ENCODE measurements at regions not wholly inside any gene's neighbourhood (a gene's known extent, or its start where the extent isn't known, plus 50 kb on each side); places are given as distances from the start of the nearest gene placed in this dataset.

GRCh38 chr5:118098716-118099115, 889.6 kb downstream of the DTWD2 start:
- no peak for TF ChIP-seq CTCF (IDR thresholded peaks at IDR 0.05)
- no peak for TF ChIP-seq POLR2A (IDR thresholded peaks at IDR 0.05)

Measured in Peyer's patch (tissue), 4 donors.